ENCODE measurements at regions not wholly inside any gene's neighbourhood (a gene's known extent, or its start where the extent isn't known, plus 50 kb on each side); places are given as distances from the start of the nearest gene placed in this dataset.
"Not testable (repeated sequence)": the region's sequence is repeated elsewhere in the genome, so short reads cannot be mapped to it uniquely, and the experiment has no call there.

GRCh38 chr12:80045594-80045993 is 53.7 kb upstream of the OTOGL start:
- DNase-seq (ENCODE audit: low read depth in 2 of 2) = no peak

DNA sequence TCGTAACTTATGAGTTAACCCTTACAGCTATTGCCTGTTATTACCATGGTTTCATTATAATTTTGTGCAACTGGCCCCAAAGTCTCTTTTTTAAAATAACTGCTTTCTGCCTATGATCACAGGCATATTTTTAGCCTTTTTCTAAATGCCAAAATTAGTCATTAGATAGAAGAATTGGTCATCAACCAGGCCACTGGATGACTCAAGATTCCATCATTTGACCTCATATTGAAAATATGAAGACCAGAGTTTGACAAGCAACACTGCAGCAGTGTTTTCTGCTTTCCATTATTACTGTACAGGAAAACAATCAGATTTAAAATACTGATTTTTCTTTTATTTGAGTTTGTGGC is 54.7 kb upstream of the OTOGL start:
- no peak for DNase-seq (ENCODE audit: low read depth in 2 of 2)

DNA sequence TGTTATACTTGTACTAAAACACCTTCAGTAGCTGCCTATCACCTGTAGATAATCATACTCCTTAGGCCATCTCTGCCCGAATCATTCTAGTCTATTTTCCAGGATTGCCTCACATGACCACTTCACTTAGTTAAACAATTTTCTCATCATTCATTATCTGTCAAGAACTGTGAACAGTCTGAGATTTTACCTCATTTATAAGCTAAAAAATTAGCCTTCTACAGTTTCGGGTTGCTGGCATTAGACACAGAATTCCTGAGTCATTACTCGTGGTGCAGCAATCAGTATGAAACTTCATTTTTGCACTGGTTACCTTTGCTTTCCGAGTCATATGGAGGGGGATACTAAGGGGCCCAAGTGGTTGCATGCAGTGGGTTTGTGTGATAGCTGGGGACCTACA is 57.6 kb upstream of the OTOGL start:
- no peak for DNase-seq (ENCODE audit: low read depth in 2 of 2)

- DNase-seq (ENCODE audit: low read depth in 2 of 2) = no peak
Observed at GRCh38 chr12:80041071-80041470, 58.3 kb upstream of the OTOGL start.

DNA sequence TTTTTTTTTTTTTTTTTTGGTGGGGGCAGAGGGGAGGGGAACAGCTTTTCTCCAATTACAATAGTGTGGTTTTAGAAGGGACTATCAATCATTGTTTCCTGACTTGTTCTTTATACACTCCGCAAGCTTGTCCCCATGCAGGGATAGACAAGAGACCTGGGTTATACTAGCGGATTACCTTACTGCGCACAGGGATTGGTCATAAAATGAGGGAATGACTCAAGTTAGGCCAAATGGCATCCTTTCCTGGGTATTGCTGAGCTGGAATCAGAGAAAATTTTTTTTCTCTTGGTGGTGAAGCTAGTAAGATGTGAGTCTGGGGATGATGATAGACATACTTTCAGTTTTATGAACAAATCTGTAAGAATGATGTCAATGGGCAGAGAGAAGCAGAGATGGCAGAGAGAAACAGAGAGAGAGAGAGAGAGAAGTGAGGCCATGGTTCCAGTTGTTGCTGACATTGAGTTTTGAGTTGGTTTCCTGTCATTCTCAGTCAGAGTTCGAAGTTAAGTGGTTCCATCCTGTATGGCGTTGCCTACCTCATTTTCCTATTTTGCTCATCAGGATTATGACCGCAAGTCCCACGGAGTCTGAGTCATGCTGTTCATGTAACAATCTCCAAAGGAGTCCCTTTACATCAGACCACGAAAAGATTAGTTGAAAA is 59.1 kb upstream of the OTOGL start:
- DNase-seq (ENCODE audit: low read depth in 2 of 2) = peak; percentile 2 to 12

DNA sequence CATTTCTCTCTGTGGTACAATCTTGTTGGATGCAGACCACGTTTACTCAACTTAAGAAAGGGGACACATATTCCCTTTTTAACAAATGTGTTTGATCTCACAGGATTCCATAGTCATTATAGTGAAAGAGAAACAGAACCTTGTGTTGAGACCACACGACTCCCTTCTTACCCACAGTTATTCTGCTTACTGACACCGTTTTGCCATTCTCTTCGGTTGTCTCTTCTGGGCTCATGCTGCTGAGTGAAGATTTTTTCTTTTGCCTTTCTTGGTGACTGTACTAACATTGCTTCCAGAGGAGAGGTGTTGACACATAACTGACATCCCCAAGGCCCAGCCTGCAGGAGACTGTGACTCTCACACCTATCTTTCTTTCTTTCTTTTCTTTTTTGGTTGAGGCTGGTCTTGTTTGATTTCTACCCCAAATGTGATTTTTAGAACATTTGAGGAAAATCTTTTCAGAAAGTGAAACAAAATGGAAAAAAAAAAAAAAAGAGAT is 61.2 kb upstream of the OTOGL start:
- DNase-seq (ENCODE audit: low read depth in 2 of 2) = no peak

GRCh38 chr12:80033448-80033847 is 65.9 kb upstream of the OTOGL start:
- no peak for DNase-seq (ENCODE audit: low read depth in 2 of 2)

- DNase-seq (ENCODE audit: low read depth in 2 of 2) = no peak
Observed at GRCh38 chr12:80032946-80033345, 66.4 kb upstream of the OTOGL start.

GRCh38 chr12:80031229-80031628 is 68.1 kb upstream of the OTOGL start:
- no peak for DNase-seq (ENCODE audit: low read depth in 2 of 2)

DNA sequence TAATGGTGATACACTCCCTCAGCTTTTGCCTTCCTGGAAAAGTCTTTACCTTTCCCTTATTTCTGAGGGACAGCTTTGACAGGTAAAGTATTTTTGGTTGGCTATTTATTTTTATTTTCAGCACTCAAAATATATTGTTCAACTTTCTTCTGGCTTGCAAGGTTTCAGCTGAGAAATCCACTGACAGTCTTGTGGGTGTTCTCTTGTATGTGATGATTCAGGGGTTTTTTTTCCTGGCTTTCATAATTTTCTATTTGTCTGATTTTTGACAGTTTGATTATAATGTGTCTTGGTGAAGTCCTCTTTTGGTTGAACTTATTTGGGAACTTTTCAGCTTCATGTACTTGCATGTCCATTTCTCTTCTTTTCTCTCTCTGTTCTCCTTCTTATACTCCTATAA is 73.7 kb upstream of the OTOGL start:
- DNase-seq (ENCODE audit: low read depth in 2 of 2) = no peak

DNA sequence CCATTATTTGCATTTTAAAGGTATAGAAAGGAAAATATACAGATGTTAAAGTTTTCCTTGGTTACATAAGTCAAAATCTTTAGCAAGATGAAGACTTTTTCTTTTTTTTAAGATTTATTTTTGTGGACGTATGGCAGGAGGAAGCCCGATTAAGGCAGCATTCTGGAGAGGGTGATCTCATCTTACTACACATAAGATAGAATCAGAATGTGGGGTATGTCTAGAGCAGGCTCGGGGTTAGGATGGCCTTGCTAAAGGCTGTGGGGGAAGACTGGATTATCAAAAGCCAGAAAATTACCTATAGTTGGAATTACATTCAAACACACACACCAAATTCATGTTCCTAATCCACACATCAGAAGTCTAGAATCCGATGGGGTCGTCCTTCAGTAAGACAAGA is 79.6 kb upstream of the OTOGL start:
- no peak for DNase-seq (ENCODE audit: low read depth in 2 of 2)

GRCh38 chr12:80018119-80018518 is 81.2 kb upstream of the OTOGL start:
- no peak for DNase-seq (ENCODE audit: low read depth in 2 of 2)

DNA sequence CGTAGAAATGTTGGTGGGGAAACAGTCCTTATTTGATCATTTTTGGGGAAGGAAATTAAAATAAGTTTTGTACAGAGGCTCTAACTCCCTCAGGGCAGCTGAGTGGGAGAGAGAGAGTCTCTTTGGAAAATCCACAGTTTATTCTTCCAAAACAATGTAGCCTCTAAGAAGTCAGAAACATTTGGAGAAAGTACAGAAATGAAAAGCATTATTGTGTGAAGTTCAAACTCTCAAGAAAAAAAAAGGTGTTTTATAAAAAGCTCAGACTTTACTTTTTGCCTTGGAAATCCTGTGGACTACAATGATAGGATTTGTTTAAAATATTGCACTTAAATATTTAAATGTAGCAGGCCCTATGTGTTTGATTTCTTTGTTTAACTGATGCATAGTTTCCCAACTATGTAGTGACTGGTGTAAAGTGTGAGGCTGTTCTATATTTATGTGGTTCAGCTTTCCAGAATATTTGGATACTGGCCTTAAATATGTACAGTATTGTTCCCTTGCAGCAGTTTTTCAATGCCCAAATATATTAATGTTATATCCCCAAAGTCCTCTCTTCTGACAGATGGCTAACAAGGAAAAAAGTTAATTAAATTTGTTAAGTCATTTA is 82.0 kb upstream of the OTOGL start:
- DNase-seq (ENCODE audit: low read depth in 2 of 2) = no peak

DNA sequence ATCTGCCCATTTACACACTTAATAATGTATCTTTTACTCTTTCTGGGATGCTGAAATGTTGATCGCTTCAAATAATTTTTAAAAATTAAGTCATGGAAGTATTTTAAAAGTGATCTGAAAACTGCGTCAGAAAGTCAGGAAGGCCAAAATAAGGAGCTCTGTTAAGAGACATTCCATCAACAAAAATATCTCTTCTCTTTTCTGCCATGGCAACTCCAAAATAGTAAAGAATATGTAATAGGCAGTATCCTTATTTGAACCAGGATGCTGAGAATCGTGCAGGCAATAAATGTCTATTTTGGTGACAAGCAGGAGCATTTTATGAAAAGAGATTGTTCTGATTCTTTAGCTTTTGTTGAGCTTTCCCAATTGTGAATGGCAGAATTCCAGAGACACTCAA is 81.8 kb upstream of the PPP1R12A start:
- DNase-seq (ENCODE audit: low read depth in 2 of 2) = no peak

GRCh38 chr12:80015660-80016059 is 80.8 kb upstream of the PPP1R12A start:
- DNase-seq (ENCODE audit: low read depth in 2 of 2) = no peak

DNA sequence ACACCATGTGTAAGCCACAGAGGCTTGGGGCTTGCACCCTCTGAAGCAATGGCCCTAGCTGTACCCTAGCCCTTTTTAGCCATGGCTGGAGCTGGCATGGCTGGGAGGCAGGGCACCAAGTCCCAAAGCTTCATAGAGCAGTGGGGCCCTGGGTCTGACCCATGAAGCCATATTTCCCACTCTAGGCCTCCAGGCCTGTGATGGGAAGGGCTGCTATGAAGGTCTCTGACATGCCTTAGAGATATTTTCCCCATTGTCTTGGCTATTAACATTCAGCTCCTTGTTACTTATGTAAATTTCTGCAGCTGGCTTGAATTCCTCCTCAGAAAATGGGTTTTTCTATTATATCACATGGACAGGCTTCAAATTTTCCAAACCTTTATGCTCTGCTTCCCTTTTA is 68.8 kb upstream of the PPP1R12A start:
- DNase-seq (ENCODE audit: low read depth in 2 of 2) = not testable (repeated sequence)

GRCh38 chr12:80001562-80001961 is 66.7 kb upstream of the PPP1R12A start:
- DNase-seq (ENCODE audit: low read depth in 2 of 2) = no peak

- DNase-seq (ENCODE audit: low read depth in 2 of 2) = no peak
Observed at GRCh38 chr12:80000831-80001230, 65.9 kb upstream of the PPP1R12A start.

GRCh38 chr12:79998554-79998953 is 63.7 kb upstream of the PPP1R12A start:
- DNase-seq (ENCODE audit: low read depth in 2 of 2) = no peak

DNA sequence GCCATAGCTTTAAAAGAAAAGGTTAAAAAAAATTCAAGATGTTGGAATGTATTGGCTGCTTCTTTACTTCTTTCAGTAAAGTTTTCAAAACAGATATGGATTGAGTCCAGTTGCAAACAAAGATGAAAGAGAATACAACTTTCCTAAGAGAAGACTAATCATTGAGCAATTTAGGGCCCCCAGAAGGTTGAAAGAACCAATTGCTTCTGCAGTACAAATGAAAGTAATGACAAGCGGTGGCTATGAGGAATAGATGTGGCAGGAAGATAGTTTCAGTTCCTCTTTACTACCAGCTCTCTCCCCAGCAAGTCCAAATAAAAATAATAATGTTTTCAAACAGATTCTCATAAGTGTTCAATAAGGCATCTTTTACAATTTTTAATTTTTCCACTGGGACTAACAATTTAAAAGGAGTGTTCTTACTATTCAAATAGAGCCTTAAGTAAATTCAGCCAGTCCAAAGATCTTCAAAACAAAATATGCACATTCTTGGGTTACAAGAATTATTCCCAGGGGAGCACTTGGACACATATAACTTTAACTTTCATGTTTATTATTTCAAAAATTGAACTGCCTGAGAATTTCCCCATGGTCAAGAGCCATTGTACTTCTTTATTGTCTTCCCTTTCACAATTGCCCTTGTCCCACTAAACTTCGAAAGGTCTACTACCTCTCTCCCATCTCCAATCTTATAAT is 62.3 kb upstream of the PPP1R12A start:
- no peak for DNase-seq (ENCODE audit: low read depth in 2 of 2)

DNA sequence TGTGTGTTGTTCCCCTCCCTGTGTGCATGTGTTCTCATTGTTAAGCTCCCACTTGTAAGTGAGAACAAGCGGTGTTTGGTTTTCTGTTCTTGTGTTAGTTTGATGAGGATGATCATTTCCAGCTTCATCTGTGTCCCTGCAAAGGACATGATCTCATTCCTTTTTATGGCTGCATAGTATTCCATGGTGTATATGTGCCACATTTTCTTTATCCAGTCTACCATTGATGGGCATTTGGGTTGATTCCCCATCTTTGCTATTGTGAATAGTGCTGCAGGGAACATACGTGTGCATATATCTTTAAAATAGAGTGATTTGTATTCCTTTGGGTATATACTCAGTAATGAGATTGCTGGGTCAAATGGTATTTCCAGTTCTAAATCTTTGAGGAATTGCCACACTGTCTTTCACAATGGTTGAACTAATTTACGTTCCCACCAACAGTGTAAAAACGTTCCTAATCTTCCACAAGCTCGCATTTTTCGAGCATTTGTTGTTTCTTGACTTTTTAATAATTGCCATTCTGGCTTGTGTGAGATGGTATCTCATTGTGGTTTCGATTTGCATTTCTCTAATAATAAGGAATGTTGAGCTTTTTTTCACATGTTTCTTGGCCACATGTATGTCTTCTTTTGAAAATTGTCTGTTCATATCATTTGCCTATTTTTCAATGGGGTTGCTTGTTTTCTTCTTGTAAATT is 60.6 kb upstream of the PPP1R12A start:
- not testable (repeated sequence) for DNase-seq (ENCODE audit: low read depth in 2 of 2)

DNA sequence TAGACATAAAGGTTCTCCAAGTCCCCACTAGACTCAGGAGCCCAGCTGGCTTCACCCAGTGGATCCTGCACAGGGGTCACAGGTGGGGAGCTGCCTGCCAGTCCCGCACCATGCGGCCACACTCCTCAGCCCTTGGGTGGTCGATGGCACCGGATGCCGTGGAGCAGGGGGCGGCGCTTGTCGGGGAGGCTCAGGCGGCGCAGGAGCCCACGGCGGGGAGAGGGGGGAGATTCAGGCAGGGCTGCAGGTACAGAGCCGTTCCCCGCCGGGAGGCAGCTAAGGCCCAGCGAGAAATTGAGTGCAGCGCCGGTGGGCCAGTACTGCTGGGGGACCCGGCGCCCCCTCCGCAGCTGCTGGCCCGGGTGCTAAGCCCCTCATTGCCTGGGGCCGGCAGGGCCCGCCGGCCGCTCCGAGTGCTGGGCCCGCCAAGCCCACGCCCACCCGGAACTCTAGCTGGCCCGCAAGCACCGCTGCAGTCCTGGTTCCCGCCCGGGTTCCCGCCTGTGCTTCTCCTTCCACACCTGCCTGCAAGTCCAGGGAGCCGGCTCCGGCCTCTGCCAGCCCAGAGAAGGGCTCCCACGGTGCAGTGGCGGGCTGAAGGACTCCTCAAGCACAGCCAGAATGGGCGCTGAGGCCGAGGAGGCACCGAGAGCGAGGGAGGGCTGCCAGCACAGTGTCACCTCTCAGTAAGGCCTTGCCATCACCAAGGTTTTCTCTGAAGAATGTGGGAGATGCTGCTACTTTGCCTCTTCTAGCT is 58.4 kb upstream of the PPP1R12A start:
- DNase-seq (ENCODE audit: low read depth in 2 of 2) = no peak

All from stimulated activated CD8-positive, alpha-beta memory T cell treated with anti-CD3 and anti-CD28 coated beads, Interleukin-15, amount 100 ng/mL, for 48 hours (primary cell).